Kidney tubule cell (primary cell): ENCODE measurements at regions not wholly inside any gene's neighbourhood (a gene's known extent, or its start where the extent isn't known, plus 50 kb on each side); places are given as distances from the start of the nearest gene placed in this dataset.

Experiments
- DNase-seq: peaks from one replicate; pipeline ENCODE4 v3.0.0-alpha.2; 2018; ENCODE audit warnings: low spot score

GRCh38 chr1:232555494-232556210, 74.3 kb downstream of the SIPA1L2 start:
- DNase-seq = no peak

GRCh38 chr1:232554409-232554808, 75.5 kb downstream of the SIPA1L2 start:
- DNase-seq = no peak

DNA sequence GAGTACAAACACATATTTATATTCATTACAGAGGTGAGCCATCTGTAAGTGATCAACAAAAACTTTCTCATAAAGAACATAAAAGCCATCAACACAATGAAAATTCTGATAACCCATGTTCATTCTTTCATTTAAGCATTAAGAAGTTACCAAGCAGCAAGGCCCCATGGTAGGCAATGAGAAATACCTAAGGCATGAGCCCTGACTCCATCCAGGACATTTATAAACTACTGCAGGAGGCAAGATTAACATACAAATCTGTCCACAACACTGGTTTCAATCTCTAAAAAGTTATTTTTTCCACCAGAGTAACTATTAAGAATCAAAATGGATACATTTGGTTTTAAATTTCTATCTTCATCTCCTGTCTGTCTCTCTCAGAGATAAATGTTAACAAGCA, 76.1 kb downstream of the SIPA1L2 start:
- peak; percentile 34 for DNase-seq

DNA sequence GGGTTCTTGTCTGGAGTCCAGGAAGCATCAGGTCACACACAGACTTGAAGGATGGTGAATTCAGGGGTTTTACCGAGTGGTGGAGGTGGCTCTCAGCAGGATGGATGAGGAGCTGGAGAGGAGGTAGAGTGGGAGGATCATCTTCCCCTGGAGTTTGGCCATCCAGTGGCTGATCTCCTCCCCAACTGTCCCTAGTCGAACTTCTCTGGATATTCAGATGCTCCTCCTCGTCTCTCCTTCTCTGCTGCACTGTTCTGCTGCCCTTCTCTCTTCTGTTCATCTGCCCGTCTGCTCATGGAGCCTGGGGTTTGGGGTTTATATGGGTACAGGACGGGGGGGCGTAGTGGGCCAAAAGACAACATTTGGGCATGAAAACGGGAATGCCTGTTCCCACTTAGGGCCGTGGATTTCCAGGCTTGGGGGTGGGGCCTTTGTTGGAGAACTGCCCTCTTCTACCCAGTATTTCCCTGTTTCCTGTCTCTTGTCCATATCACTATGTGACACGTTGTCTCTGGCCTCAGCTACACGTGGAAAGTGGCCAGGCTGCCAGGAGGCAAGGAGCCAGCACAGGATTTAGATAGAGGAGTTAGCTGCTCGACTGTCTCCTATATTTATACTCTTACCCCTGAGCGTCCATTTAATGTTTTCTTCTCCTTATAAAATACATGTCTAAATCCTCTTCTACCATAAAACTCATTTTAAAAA, 76.7 kb downstream of the SIPA1L2 start:
- DNase-seq = peak; percentile 35

- DNase-seq = peak; percentile 59
Observed at GRCh38 chr1:232551386-232551785, 78.5 kb downstream of the SIPA1L2 start.

- no peak for DNase-seq
Observed at GRCh38 chr1:232550007-232550406, 79.9 kb downstream of the SIPA1L2 start.

DNA sequence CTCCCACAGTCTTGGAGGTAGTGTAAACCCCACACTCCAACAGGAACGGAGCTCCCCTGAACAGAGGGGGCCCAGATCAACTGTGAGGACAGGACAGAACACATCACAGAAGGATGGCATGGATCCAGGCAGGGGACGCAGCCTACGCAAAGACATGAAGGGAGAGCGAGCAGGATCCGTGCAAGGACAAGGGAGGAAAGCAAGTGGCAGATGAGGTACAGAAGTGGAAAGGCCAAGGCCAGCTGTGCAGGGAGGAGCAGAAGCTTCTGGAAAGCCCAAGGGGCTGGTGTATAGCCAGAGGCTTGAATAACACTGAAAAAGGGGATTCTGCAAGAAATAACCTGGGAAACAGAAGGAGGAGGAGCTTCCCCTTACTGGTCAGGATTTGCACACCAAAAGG, 81.2 kb downstream of the SIPA1L2 start:
- no peak for DNase-seq

- no peak for DNase-seq
Observed at GRCh38 chr1:232547938-232548484, 81.9 kb downstream of the SIPA1L2 start.

GRCh38 chr1:232542633-232543593, 87.0 kb downstream of the SIPA1L2 start:
- DNase-seq = no peak

DNA sequence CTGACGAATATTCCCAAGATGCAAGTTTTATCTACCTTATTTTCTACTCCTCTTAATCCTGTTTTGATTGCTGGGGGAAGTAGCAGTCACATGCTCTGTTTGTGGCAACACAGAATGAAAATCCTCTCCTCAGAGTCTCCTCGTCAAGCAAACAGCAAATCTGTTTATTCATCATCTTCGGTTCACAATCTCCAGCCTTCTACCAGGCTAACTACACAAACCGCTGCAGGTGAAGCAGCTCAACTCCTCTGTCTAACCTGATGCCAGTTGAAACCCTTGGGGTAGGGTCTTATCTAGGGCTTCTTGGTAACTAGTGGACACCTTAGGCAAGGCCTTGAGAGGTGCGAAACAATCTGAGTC, 91.0 kb downstream of the SIPA1L2 start:
- DNase-seq = no peak

DNA sequence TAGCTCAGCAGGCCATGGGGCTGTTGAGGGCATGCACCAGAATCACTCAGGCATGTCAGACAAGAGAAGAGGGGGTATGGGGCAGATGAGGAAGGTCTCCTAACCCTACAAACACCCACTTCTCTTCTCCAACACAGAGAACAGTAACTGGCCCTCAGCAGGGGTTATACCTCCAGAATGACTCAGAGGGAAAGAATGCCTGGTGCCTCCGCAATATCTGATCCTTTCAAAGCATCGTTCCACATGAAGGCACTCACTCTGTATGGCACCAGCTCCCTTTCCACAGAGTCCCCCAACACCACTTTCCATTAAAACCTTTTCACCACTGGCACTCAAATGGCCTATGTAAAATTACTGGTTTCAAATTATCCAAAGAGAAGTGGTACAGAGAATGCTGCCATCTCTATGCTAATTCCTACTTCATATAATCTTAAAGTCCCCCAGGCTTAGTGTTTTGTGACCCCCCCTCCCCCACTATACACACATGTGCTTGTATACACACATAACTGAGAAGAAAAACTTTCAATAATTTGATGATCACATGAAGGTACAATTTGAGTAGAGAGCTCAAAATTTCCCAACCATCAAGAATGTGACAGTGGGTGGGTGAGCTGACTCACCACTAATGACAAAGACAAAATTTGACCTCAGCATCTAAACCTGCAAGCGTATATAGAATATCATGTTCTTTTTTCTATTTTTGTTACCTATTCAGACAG, 91.5 kb downstream of the SIPA1L2 start:
- peak; percentile 95 for DNase-seq

- no peak for DNase-seq
Observed at GRCh38 chr1:232534552-232535517, 95.1 kb downstream of the SIPA1L2 start.

GRCh38 chr1:232533328-232533727, 96.6 kb downstream of the SIPA1L2 start:
- no peak for DNase-seq

DNA sequence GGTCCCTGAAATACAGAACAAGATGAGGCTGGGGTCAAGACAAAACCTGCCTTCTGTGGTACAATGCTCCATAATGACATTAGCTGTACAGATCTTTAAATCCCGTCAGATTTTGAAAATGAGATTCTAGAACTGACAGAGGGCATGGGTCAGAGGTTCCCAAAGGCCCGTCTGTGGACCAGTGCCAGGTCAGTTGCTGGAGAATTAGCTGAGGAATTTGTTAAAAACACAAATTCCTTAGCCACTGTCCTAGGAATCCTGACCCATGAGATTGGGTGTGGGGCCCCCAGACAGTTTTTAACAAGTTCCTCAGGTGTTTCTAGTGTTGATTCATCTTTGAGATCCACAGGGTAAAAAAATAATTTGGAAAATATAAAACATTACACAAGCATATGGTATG, 97.0 kb downstream of the SIPA1L2 start:
- no peak for DNase-seq

DNA sequence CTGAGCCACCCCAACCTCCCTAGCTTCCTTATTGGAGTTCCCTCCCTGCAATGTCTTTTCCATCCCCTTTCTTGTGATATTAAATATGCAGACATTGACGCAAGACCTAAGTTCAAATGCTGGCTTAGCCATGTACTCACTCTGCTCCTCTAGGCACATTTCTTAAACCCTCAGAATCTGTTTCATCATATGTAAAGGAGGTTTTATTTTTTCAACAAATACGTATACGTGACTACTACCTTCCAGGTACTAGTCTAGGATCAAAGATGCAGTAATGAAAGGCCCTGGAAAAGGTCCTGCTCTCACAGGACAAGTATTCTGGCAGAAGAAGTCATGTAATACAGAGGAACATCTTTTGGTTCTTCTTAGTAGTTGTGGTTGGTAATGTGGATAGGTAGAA, 98.6 kb downstream of the SIPA1L2 start:
- no peak for DNase-seq

- peak; percentile 88 for DNase-seq
Observed at GRCh38 chr1:232529747-232530146, 100.2 kb downstream of the SIPA1L2 start.

DNA sequence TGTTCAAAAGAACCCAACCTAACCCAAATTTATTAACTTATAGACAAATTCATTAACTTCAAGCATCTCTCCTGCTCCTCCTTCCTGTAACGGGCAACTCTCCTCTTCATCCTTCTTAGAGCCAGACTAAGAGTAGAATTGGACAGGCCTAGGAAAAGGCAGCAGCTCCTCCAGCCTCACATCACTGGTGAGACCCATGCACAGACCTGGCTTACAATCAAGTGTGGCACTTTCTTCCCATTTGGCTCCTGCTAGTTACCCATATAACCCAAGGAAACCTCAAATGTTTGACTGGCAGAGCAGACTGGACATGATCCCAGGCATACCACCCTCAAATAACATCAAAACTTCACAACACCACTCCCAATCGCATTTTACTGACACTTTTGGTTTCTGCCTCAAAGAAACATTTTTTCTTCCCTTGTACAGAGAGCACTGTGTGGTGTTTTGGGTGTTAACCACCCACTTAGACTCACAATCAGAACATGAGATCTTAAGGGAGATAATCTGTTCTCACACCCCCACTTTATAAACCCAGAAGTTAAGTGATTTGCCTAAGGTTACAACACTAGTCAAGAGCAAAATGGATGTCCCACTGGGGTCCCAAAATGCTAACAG, 101.4 kb downstream of the SIPA1L2 start:
- DNase-seq = no peak

GRCh38 chr1:232524056-232524455, 105.9 kb downstream of the SIPA1L2 start:
- peak; percentile 48 for DNase-seq

DNA sequence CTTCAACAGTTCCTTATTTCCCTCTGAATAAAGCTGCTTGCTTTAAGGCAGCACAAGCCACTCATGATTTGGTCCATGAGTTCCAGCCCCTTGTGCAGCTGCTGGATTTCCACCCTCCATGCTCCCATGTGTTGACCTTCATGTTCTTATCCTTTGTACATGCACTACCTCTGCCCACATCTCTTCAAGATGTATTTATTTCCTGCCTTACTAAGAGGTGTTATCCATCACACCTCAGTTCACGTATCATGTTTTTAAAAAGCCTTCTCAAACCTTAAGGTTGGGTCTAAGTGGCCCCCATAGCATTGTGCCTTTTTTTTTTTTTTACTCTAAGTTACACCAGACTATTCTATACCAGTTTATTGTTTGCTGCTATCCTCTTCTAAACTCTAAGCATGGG, 107.7 kb downstream of the SIPA1L2 start:
- no peak for DNase-seq

- peak; percentile 71 for DNase-seq
Observed at GRCh38 chr1:232521660-232522059, 108.3 kb downstream of the SIPA1L2 start.
